Mesendoderm (in vitro differentiated cells): ENCODE measurements at regions not wholly inside any gene's neighbourhood (a gene's known extent, or its start where the extent isn't known, plus 50 kb on each side); places are given as distances from the start of the nearest gene placed in this dataset.

Experiments
- DNase-seq: peaks from one replicate; pipeline ENCODE4 v3.0.0; 2013
- H2AK5ac ChIP-seq: 2 replicates; pipeline ENCODE4 v1.6.1; 2013; ENCODE audit warnings: low read length, inconsistent platforms
- H2BK120ac ChIP-seq: 2 replicates; pipeline ENCODE4 v1.6.1; 2013; ENCODE audit warnings: low read depth, mild to moderate bottlenecking, low read length, moderate library complexity, mixed read lengths
- H2BK15ac ChIP-seq: replicated peaks from 2 replicates; pipeline ENCODE4 v1.6.1; 2013; ENCODE audit warnings: low read depth, mild to moderate bottlenecking, moderate library complexity
- H2BK5ac ChIP-seq: 2 replicates; pipeline ENCODE4 v1.6.1; 2013; ENCODE audit warnings: low read length, inconsistent platforms
- H3K18ac ChIP-seq: 2 replicates; pipeline ENCODE4 v1.6.1; 2013; ENCODE audit warnings: mild to moderate bottlenecking, low read length, mixed read lengths
- H3K23ac ChIP-seq: one replicate; pipeline ENCODE4 v1.6.1; 2013; ENCODE audit warnings: low read length
- H3K27ac ChIP-seq: 2 replicates; pipeline ENCODE4 v1.5.1; 2013; ENCODE audit warnings: low read depth, mild to moderate bottlenecking, inconsistent platforms, low read length, moderate library complexity
- H3K27me3 ChIP-seq: 2 replicates; pipeline ENCODE4 v1.6.1; 2013; ENCODE audit warnings: low read length, control low read depth, mild to moderate bottlenecking, inconsistent platforms; ENCODE audit not compliant: insufficient read depth, poor library complexity
- H3K36me3 ChIP-seq: 2 replicates; pipeline ENCODE4 v1.6.1; 2013; ENCODE audit warnings: low read length, inconsistent platforms; ENCODE audit not compliant: control insufficient read depth, insufficient read depth
- H3K4ac ChIP-seq: one replicate; pipeline ENCODE4 v1.6.1; 2013; ENCODE audit warnings: low read depth, mild to moderate bottlenecking, low read length, moderate library complexity
- H3K4me1 ChIP-seq: 2 replicates; pipeline ENCODE4 v1.6.1; 2013; ENCODE audit warnings: low read depth, low read length, inconsistent platforms; ENCODE audit not compliant: control insufficient read depth
- H3K4me2 ChIP-seq: 2 replicates; pipeline ENCODE4 v1.6.1; 2013; ENCODE audit warnings: low read length
- H3K4me3 ChIP-seq: 2 replicates; pipeline ENCODE4 v1.5.1; 2013; ENCODE audit warnings: mild to moderate bottlenecking, low read length
- H3K56ac ChIP-seq: one replicate; pipeline ENCODE4 v1.6.1; 2013; ENCODE audit warnings: low read length
- H3K79me1 ChIP-seq: 2 replicates; pipeline ENCODE4 v1.6.1; 2013; ENCODE audit warnings: low read length, inconsistent platforms
- H3K79me2 ChIP-seq: 2 replicates; pipeline ENCODE4 v1.6.1; 2013; ENCODE audit warnings: mild to moderate bottlenecking, low read length; ENCODE audit not compliant: control insufficient read depth, insufficient read depth
- H3K9ac ChIP-seq: 2 replicates; pipeline ENCODE4 v1.6.1; 2013; ENCODE audit warnings: low read length, inconsistent platforms
- H4K5ac ChIP-seq: one replicate; pipeline ENCODE4 v1.6.1; 2013; ENCODE audit warnings: low read length
- H4K8ac ChIP-seq: one replicate; pipeline ENCODE4 v1.6.1; 2013; ENCODE audit warnings: low read depth, mild to moderate bottlenecking, control low read depth, low read length, moderate library complexity
- WGBS: extraction: QIAGEN DNeasy Blood & Tissue Kit; methylation state at CpG from one replicate; pipeline ENCODE4 v1.1.7; 2013; ENCODE audit warnings: low lambda C conversion rate, missing lambda C conversion rate; ENCODE audit not compliant: insufficient coverage; ENCODE audit errors: extremely low coverage; 5-methylcytosine and 5-hydroxymethylcytosine counted together

DNA sequence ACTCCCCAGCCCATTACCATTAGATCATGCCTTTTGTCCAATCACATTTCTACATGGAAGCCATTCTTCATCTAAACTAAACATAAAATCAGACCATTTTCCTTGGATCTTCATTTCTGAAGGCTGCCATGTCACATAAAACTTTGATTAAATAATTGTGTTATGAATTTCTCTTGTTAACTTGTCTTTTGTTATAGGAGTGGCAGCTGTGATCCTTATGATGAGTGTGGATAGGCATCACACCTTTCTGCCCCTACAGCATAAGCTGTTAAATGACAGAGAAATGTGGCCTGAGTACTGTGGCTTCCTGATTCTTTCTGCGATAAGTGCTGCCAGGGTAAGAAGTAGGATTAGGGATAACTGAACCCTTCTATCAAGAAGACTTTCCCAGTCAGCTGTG lies 247.1 kb upstream of the MOCS1 start:
- Histone ChIP-seq H4K8ac (no peak overlapping the region), H3K4me1 (no peaks in the 10 kb centered on the region), H3K79me1 (no peaks in the 10 kb centered on the region), H3K4me3 (no peak overlapping the region), H3K27ac (no peak overlapping the region), H3K36me3 (no peaks in the 10 kb centered on the region), H2BK5ac (no peak overlapping the region), H3K4ac (no peak overlapping the region), H3K56ac (no peak overlapping the region), H3K27me3 (no peaks in the 10 kb centered on the region), H3K4me2 (no peak overlapping the region), H2BK120ac (no peak overlapping the region), H3K23ac (no peak overlapping the region), H2BK15ac (no peak overlapping the region), H3K9ac (no peak overlapping the region), H3K18ac (no peak overlapping the region), H4K5ac (no peak overlapping the region), H2AK5ac (no peak overlapping the region), H3K79me2 (no peaks in the 10 kb centered on the region)
- no CpG with 5 or more reads among the region's 1 CpG for WGBS
- no peak for DNase-seq

DNA sequence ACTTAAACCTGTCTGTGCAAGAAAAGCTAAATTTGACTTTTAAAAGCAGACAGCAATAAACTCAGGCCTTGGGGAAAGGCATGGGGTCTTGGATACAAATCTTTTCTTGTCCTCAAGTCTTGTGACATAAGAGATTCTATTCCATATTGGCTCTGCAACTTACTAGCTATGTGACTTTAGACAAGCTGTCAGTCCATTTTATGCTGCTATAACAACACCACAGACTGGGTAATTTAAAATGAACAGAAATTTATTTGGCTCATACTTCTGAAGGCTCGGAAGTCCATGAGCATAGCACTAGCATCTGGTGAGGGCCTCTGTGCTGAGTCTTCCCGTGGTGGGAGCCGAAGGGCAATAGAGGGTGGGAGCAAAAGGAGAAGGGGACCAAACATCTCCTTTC lies 246.0 kb upstream of the MOCS1 start:
- Histone ChIP-seq H3K4me2 (no peak overlapping the region), H3K18ac (no peak overlapping the region), H3K79me1 (no peaks in the 10 kb centered on the region), H3K23ac (no peak overlapping the region), H3K36me3 (no peaks in the 10 kb centered on the region), H3K27me3 (no peaks in the 10 kb centered on the region), H2BK120ac (no peak overlapping the region), H2AK5ac (no peak overlapping the region), H3K79me2 (no peaks in the 10 kb centered on the region), H3K56ac (no peak overlapping the region), H3K4me3 (no peak overlapping the region), H3K4me1 (no peaks in the 10 kb centered on the region), H2BK5ac (no peak overlapping the region), H4K8ac (no peak overlapping the region), H3K4ac (no peak overlapping the region), H3K9ac (no peak overlapping the region), H2BK15ac (no peak overlapping the region), H3K27ac (no peak overlapping the region), H4K5ac (no peak overlapping the region)
- DNase-seq: no peak
- WGBS: no CpG with 5 or more reads among the region's 3 CpGs

DNA sequence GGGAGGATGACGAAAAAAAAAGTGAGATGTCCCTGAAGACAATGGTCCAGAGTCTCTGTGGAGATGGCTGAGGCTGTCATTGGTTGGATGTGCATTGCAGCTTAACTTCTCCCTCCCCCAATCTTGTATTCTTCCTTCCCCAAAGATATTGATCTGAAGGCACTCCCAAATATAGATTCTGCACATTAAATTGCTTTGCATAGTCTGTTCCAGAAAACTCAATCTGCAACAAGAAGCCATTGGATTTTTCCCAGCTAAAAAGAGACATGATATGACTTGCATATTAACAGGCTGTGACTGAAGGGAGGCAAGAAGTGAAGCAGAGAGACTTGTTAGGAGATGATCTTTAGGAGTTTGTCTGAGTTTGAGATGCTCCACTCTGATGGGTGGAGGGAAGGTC lies 245.2 kb upstream of the MOCS1 start:
- Histone ChIP-seq H3K9ac (no peak overlapping the region), H3K4me2 (no peak overlapping the region), H2BK5ac (no peak overlapping the region), H3K79me2 (no peaks in the 10 kb centered on the region), H3K23ac (no peak overlapping the region), H4K5ac (no peak overlapping the region), H3K18ac (no peak overlapping the region), H3K4me3 (no peak overlapping the region), H3K36me3 (no peaks in the 10 kb centered on the region), H2AK5ac (no peak overlapping the region), H3K27ac (no peak overlapping the region), H2BK15ac (no peak overlapping the region), H4K8ac (no peak overlapping the region), H3K56ac (no peak overlapping the region), H2BK120ac (no peak overlapping the region), H3K4me1 (no peaks in the 10 kb centered on the region), H3K79me1 (no peaks in the 10 kb centered on the region), H3K4ac (no peak overlapping the region), H3K27me3 (no peaks in the 10 kb centered on the region)
- WGBS: no CpG with 5 or more reads among the region's 1 CpG
- no peak for DNase-seq

DNA sequence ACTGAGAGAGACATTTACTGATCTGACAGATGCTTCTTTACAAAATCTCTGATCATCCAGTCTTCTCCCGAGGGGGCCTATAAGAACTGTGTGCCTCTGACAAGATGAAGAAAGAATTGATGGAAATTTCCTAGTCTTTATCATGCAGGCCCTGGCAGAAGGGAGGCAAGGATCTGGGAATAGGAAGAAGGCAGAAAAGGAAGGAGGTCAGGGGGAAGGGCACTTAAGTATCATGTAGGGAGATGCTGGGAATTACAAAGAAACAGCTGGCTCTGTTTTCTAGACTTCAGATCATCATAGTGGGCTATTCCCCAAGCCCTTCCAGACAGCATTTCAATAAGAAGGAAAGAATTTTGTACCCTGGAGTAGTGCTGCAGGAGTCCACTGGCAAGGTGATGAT lies 243.3 kb upstream of the MOCS1 start:
- no peak overlapping the region for H3K4me2 ChIP-seq
- no CpG with 5 or more reads among the region's 1 CpG for WGBS
- no peak overlapping the region for H2BK120ac ChIP-seq
- no peak overlapping the region for H4K5ac ChIP-seq
- H3K56ac ChIP-seq: no peak overlapping the region
- no peak overlapping the region for H2BK15ac ChIP-seq
- no peak overlapping the region for H4K8ac ChIP-seq
- H2AK5ac ChIP-seq: no peak overlapping the region
- no peak overlapping the region for H3K18ac ChIP-seq
- no peak for DNase-seq
- H3K4me1 ChIP-seq: no peaks in the 10 kb centered on the region
- H3K36me3 ChIP-seq: no peaks in the 10 kb centered on the region
- H3K27ac ChIP-seq: no peak overlapping the region
- no peaks in the 10 kb centered on the region for H3K27me3 ChIP-seq
- no peak overlapping the region for H2BK5ac ChIP-seq
- H3K79me1 ChIP-seq: no peaks in the 10 kb centered on the region
- no peak overlapping the region for H3K9ac ChIP-seq
- no peak overlapping the region for H3K4me3 ChIP-seq
- no peaks in the 10 kb centered on the region for H3K79me2 ChIP-seq
- H3K23ac ChIP-seq: no peak overlapping the region
- H3K4ac ChIP-seq: no peak overlapping the region

DNA sequence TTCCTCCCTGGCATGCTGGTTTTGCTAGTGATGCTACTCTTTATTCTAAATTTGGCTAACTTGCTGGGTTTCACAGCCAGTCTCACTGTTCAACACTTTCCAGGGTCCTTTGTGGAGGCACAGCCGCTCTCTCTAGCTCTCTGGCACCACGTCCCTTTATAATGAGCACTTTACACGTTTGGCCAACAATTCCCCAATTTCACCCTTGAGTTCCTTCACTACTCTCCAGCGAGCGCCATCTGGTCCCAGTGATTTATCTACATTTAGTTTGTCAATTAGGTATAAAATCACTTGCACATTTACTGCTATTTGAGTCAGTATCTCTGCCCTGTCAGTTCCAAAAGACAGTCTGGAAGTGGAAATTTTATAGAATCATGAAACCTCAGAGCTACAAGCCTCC lies 241.9 kb upstream of the MOCS1 start:
- H3K23ac ChIP-seq: no peak overlapping the region
- no peak overlapping the region for H2BK15ac ChIP-seq
- no peaks in the 10 kb centered on the region for H3K27me3 ChIP-seq
- no peak overlapping the region for H4K8ac ChIP-seq
- no peak overlapping the region for H3K4ac ChIP-seq
- no peak for DNase-seq
- H3K4me3 ChIP-seq: no peak overlapping the region
- no peak overlapping the region for H2BK5ac ChIP-seq
- no peak overlapping the region for H3K27ac ChIP-seq
- H2BK120ac ChIP-seq: no peak overlapping the region
- H4K5ac ChIP-seq: no peak overlapping the region
- H3K79me1 ChIP-seq: no peaks in the 10 kb centered on the region
- H3K4me2 ChIP-seq: no peak overlapping the region
- no CpG with 5 or more reads among the region's 5 CpGs for WGBS
- no peak overlapping the region for H3K56ac ChIP-seq
- no peaks in the 10 kb centered on the region for H3K79me2 ChIP-seq
- no peak overlapping the region for H3K9ac ChIP-seq
- no peak overlapping the region for H2AK5ac ChIP-seq
- H3K18ac ChIP-seq: no peak overlapping the region
- H3K36me3 ChIP-seq: no peaks in the 10 kb centered on the region
- no peaks in the 10 kb centered on the region for H3K4me1 ChIP-seq

DNA sequence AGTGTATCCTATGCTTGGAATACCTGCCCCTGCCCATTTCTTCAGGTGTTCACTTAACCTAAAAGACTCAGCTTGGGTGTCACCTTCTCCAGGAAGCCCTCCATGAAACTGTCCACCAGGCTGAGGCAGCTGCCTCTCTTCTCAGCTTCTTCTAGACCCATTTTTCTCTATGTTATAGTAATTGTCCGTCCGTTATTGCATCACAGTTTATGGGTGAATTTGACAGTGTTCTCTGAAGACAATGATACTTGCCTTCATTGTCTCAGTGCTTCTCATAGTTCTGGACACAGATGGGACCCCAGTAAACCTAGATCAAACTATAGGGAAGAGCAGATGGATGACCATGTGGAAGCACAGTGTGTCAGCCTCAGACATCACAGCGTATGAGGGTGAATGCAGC lies 238.0 kb upstream of the MOCS1 start:
- H3K79me2 ChIP-seq: no peaks in the 10 kb centered on the region
- no peak overlapping the region for H4K8ac ChIP-seq
- H3K27me3 ChIP-seq: no peaks in the 10 kb centered on the region
- no peaks in the 10 kb centered on the region for H3K36me3 ChIP-seq
- H3K9ac ChIP-seq: no peak overlapping the region
- H2BK120ac ChIP-seq: no peak overlapping the region
- no peak overlapping the region for H3K4me2 ChIP-seq
- H3K4me1 ChIP-seq: no peaks in the 10 kb centered on the region
- H3K23ac ChIP-seq: no peak overlapping the region
- H3K27ac ChIP-seq: no peak overlapping the region
- no peak overlapping the region for H3K4ac ChIP-seq
- no peak overlapping the region for H3K4me3 ChIP-seq
- no CpG with 5 or more reads among the region's 3 CpGs for WGBS
- no peak overlapping the region for H3K56ac ChIP-seq
- no peak overlapping the region for H3K18ac ChIP-seq
- no peak overlapping the region for H4K5ac ChIP-seq
- H3K79me1 ChIP-seq: no peaks in the 10 kb centered on the region
- no peak overlapping the region for H2BK5ac ChIP-seq
- H2AK5ac ChIP-seq: no peak overlapping the region
- no peak overlapping the region for H2BK15ac ChIP-seq
- no peak for DNase-seq
